ENCODE measurements at regions not wholly inside any gene's neighbourhood (a gene's known extent, or its start where the extent isn't known, plus 50 kb on each side); places are given as distances from the start of the nearest gene placed in this dataset.

DNA sequence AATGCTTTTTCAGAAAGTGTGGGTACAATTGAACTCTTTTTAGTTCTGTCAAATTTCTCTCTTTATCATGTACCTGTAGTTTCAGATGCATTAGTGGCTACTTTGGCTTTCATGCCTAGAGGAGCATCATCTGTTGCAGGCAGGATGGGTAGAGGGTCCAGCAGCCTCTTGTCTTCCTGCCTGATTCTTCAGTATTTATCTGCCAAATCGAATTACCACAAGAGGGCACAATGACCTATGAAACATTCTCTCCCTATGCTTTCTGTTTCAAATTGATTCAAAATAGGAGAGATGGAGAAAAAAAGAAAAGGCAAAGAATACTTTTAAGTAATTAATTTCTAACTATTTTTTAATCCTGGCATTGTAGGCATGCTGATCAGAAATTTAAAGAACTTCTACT is 477.2 kb downstream of the TRIB2 start:
- H3K9me3 ChIP-seq (ENCODE audit: insufficient read depth in 2 of 2, low read depth in 1 of 2, low read length in 1 of 2): peaks cover 0 to 3% of the 10 kb centered on the region in 2 experiments; a peak in 1 of 4 replicates
- H3K18ac ChIP-seq (ENCODE audit: extremely low read depth, low read length): no peak overlapping the region
- H3K9ac ChIP-seq (replicated peaks in 1 of 4; ENCODE audit: extremely low read depth in 1 of 4, low read depth in 3 of 4, low read length in 3 of 4): no peak overlapping the region
- no peak overlapping the region for H2AFZ ChIP-seq (ENCODE audit: low read length)
- H2BK12ac ChIP-seq (ENCODE audit: low read depth, low read length): no peak overlapping the region
- no peak overlapping the region for H3K4me3 ChIP-seq (ENCODE audit: extremely low read depth in 1 of 4, insufficient read depth in 2 of 4, low read depth in 3 of 4, low read length in 4 of 4)
- no peaks in the 10 kb centered on the region for H4K20me1 ChIP-seq (replicated peaks in 1 of 2; ENCODE audit: control insufficient read depth in 1 of 2, insufficient read depth in 2 of 2, low read length in 2 of 2)
- no peak overlapping the region for H2BK5ac ChIP-seq (ENCODE audit: low read depth, low read length)
- H3K4me1 ChIP-seq (replicated peaks in 1 of 4; ENCODE audit: control insufficient read depth in 3 of 4, insufficient read depth in 4 of 4, low read length in 3 of 4): no peaks in the 10 kb centered on the region
- no peak overlapping the region for H2BK15ac ChIP-seq (ENCODE audit: low read length)
- ChIA-PET CTCF (ENCODE audit: partially characterized antibody) (interaction anchor here (0.7 to 1.3 kb wide), 4 partner anchors 8 to 818 kb away, joined by 3 to 4 read pairs (median 3); no protein-coding TSS in a partner anchor), POLR2A (ENCODE audit: partially characterized antibody) (no interaction called here)
- WGBS, 2 experiments (ENCODE audit: extremely low coverage in 1 of 2, insufficient coverage in 1 of 2, insufficient read length in 1 of 2, insufficient replicate concordance in 2 of 2, low coverage in 1 of 2, low lambda C conversion rate in 2 of 2, missing lambda C conversion rate in 1 of 2): 42% methylated on average over 1 of the region's 1 CpG; no CpG with 5 or more reads in 1 of the 2 experiments
- no peaks in the 10 kb centered on the region for H3K79me1 ChIP-seq (ENCODE audit: low read depth, low read length)
- H3K27me3 ChIP-seq (replicated peaks in 1 of 4; ENCODE audit: control insufficient read depth in 3 of 4, extremely low read depth in 1 of 4, insufficient read depth in 3 of 4, low read length in 3 of 4): no peaks in the 10 kb centered on the region
- no peak overlapping the region for H3K56ac ChIP-seq (replicated peaks; ENCODE audit: insufficient read length, low read depth, low read length)
- H2BK20ac ChIP-seq (ENCODE audit: low read length): no peak overlapping the region
- no peaks in the 10 kb centered on the region for H3K79me2 ChIP-seq (ENCODE audit: control insufficient read depth in 1 of 2, insufficient read depth in 2 of 2, low read length in 2 of 2)
- H3K23me2 ChIP-seq (ENCODE audit: low read depth, low read length): no peaks in the 10 kb centered on the region
- H4K5ac ChIP-seq (ENCODE audit: insufficient read length, low read depth, low read length): no peak overlapping the region
- H3K36me3 ChIP-seq (ENCODE audit: control insufficient read depth in 2 of 4, insufficient read depth in 4 of 4, low read length in 3 of 4): no peaks in the 10 kb centered on the region
- no peak overlapping the region for H4K91ac ChIP-seq (replicated peaks; ENCODE audit: insufficient read length, low read length)
- no peak overlapping the region for H2BK120ac ChIP-seq (replicated peaks; ENCODE audit: low read depth, low read length)
- H3K4me2 ChIP-seq (ENCODE audit: insufficient read depth in 1 of 2, low read depth in 2 of 2, low read length in 2 of 2): no peak overlapping the region
- no peak overlapping the region for H3K14ac ChIP-seq (ENCODE audit: insufficient read length)
- H2AK5ac ChIP-seq (ENCODE audit: low read depth, low read length): no peak overlapping the region
- FAIRE-seq (no peak), DNase-seq (ENCODE audit: low read depth in 1 of 2, low spot score in 2 of 2) (no peak)
- H3K23ac ChIP-seq (ENCODE audit: insufficient read length): no peak overlapping the region
- H4K8ac ChIP-seq (ENCODE audit: extremely low read depth, insufficient read depth, low read length): no peak overlapping the region
- no peak overlapping the region for H3K27ac ChIP-seq (ENCODE audit: low read depth, low read length)
- no peak overlapping the region for H3K4ac ChIP-seq (replicated peaks; ENCODE audit: insufficient read length, low read depth, low read length)
- TF ChIP-seq ATF3 (IDR thresholded peaks at IDR 0.05; ENCODE audit: insufficient read depth, low read depth, low read length) (no peak), SIRT6 (IDR thresholded peaks at IDR 0.05; ENCODE audit: low read length) (no peak), CEBPB (IDR thresholded peaks at IDR 0.05; ENCODE audit: low read depth, low read length) (no peak), HDAC2 (IDR thresholded peaks at IDR 0.05; ENCODE audit: borderline replicate concordance in 1 of 2, low read depth in 2 of 2, low read length in 2 of 2) (no peak), EZH2 (IDR thresholded peaks at IDR 0.05; ENCODE audit: low read depth, low read length, severe bottlenecking) (no peak), SP1 (IDR thresholded peaks at IDR 0.05; ENCODE audit: low read depth, low read length) (no peak), POU5F1 (IDR thresholded peaks at IDR 0.05; ENCODE audit: low read depth, low read length) (no peak), BACH1 (IDR thresholded peaks at IDR 0.05; ENCODE audit: low read length) (no peak), NRF1 (IDR thresholded peaks at IDR 0.05; ENCODE audit: low read depth, low read length) (no peak), SIN3A (conservative IDR thresholded peaks at IDR 0.05 in 1 of 2, IDR thresholded peaks at IDR 0.05 in 1 of 2; ENCODE audit: low read depth in 1 of 2, low read length in 2 of 2) (no peak)
- TF ChIP-seq, protein P1, sequence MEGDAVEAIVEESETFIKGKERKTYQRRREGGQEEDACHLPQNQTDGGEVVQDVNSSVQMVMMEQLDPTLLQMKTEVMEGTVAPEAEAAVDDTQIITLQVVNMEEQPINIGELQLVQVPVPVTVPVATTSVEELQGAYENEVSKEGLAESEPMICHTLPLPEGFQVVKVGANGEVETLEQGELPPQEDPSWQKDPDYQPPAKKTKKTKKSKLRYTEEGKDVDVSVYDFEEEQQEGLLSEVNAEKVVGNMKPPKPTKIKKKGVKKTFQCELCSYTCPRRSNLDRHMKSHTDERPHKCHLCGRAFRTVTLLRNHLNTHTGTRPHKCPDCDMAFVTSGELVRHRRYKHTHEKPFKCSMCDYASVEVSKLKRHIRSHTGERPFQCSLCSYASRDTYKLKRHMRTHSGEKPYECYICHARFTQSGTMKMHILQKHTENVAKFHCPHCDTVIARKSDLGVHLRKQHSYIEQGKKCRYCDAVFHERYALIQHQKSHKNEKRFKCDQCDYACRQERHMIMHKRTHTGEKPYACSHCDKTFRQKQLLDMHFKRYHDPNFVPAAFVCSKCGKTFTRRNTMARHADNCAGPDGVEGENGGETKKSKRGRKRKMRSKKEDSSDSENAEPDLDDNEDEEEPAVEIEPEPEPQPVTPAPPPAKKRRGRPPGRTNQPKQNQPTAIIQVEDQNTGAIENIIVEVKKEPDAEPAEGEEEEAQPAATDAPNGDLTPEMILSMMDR (IDR thresholded peaks at IDR 0.05; ENCODE audit: control extremely low read depth in 1 of 3, insufficient read depth in 1 of 3, low read depth in 1 of 3, low read length in 3 of 3): peak in 2 of 3 experiments; percentile 40 to 49; a peak in 2 of 4 replicates

All from H1 (cell line).